ENCODE measurements at regions not wholly inside any gene's neighbourhood (a gene's known extent, or its start where the extent isn't known, plus 50 kb on each side); places are given as distances from the start of the nearest gene placed in this dataset.

GRCh38 chr1:232459087-232459486, 170.8 kb downstream of the SIPA1L2 start:
- TF ChIP-seq CTCF (IDR thresholded peaks at IDR 0.05; ENCODE audit: insufficient read depth, low read length): no peak
- no peak for TF ChIP-seq GABPA (IDR thresholded peaks at IDR 0.05; ENCODE audit: low read depth)
- no peak for TF ChIP-seq POLR2AphosphoS5 (IDR thresholded peaks at IDR 0.05; ENCODE audit: low read depth)
- no peak for TF ChIP-seq SPI1 (IDR thresholded peaks at IDR 0.05; ENCODE audit: borderline replicate concordance, low read depth)
- no peak for TF ChIP-seq REST (IDR thresholded peaks at IDR 0.05; ENCODE audit: insufficient replicate concordance, low read depth)
